NB4 (cell line): ENCODE measurements at regions not wholly inside any gene's neighbourhood (a gene's known extent, or its start where the extent isn't known, plus 50 kb on each side); places are given as distances from the start of the nearest gene placed in this dataset.

Experiments used
- POLR2A ChIP-seq: IDR thresholded peaks from 2 replicates; pipeline ENCODE4 v1.6.1; 2011; ENCODE audit warnings: mild to moderate bottlenecking; ENCODE audit not compliant: insufficient read length; ENCODE audit errors: extremely low read depth
- TF ChIP-seq, protein P1 (sequence below): IDR thresholded peaks from one replicate; pipeline ENCODE4 v1.5.1; 2012; ENCODE audit warnings: low read depth, low read length
- TF ChIP-seq, protein P2 (sequence below): IDR thresholded peaks from 2 replicates; pipeline ENCODE4 v1.6.1; 2011; ENCODE audit warnings: low read depth, low read length

DNA sequence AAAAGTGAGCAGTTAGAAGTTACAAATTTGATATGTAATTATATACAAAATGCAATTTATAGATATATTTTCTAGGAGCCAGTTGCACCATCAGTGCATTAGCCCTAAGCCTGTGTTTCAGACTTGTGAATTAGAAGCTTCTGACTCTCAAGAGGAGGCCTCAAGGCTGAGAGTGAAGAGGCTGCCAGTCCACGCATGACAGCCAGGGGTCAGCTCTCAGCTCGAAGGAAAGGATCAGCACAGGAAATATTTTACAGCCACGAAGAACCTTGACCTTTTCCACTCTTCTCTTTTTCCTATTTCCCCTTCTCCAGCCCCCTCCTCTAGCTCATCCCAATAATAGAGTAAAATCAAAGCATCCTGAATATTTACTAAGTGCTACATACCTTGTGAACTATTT, 642.4 kb downstream of the TRIML1 start:
- TF ChIP-seq, protein P1, sequence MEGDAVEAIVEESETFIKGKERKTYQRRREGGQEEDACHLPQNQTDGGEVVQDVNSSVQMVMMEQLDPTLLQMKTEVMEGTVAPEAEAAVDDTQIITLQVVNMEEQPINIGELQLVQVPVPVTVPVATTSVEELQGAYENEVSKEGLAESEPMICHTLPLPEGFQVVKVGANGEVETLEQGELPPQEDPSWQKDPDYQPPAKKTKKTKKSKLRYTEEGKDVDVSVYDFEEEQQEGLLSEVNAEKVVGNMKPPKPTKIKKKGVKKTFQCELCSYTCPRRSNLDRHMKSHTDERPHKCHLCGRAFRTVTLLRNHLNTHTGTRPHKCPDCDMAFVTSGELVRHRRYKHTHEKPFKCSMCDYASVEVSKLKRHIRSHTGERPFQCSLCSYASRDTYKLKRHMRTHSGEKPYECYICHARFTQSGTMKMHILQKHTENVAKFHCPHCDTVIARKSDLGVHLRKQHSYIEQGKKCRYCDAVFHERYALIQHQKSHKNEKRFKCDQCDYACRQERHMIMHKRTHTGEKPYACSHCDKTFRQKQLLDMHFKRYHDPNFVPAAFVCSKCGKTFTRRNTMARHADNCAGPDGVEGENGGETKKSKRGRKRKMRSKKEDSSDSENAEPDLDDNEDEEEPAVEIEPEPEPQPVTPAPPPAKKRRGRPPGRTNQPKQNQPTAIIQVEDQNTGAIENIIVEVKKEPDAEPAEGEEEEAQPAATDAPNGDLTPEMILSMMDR: no peak
- TF ChIP-seq POLR2A: no peak
- TF ChIP-seq, protein P2, sequence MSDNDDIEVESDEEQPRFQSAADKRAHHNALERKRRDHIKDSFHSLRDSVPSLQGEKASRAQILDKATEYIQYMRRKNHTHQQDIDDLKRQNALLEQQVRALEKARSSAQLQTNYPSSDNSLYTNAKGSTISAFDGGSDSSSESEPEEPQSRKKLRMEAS: no peak
